Retina (tissue), 1 donor: ENCODE measurements at regions not wholly inside any gene's neighbourhood (a gene's known extent, or its start where the extent isn't known, plus 50 kb on each side); places are given as distances from the start of the nearest gene placed in this dataset.
"Not testable (repeated sequence)": the region's sequence is repeated elsewhere in the genome, so short reads cannot be mapped to it uniquely, and the experiment has no call there.

Experiments used
- DNase-seq: peaks from one replicate; pipeline ENCODE4 v3.0.0-alpha.2; 2016

GRCh38 chr6:101015541-101015940, 134.4 kb upstream of the ASCC3 start:
- DNase-seq, result no peak

GRCh38 chr6:101016163-101016562, 135.0 kb upstream of the ASCC3 start:
- no peak for DNase-seq

- no peak for DNase-seq
Observed at GRCh38 chr6:101018157-101018556, 137.0 kb upstream of the ASCC3 start.

- DNase-seq, result no peak
Observed at GRCh38 chr6:101021504-101021903, 140.4 kb upstream of the ASCC3 start.

- DNase-seq, result no peak
Observed at GRCh38 chr6:101042966-101043365, 161.8 kb upstream of the ASCC3 start.

GRCh38 chr6:101058296-101058695, 177.2 kb upstream of the ASCC3 start:
- DNase-seq, result no peak

GRCh38 chr6:101066481-101066880, 185.4 kb upstream of the ASCC3 start:
- no peak for DNase-seq

- DNase-seq, result no peak
Observed at GRCh38 chr6:101069191-101069795, 188.2 kb upstream of the ASCC3 start.

GRCh38 chr6:101070044-101070608, 189.0 kb upstream of the ASCC3 start:
- no peak for DNase-seq

GRCh38 chr6:101077344-101077743, 196.2 kb upstream of the ASCC3 start:
- no peak for DNase-seq

- no peak for DNase-seq
Observed at GRCh38 chr6:101079696-101080270, 198.7 kb upstream of the ASCC3 start.

GRCh38 chr6:101080597-101080996, 199.5 kb upstream of the ASCC3 start:
- no peak for DNase-seq

- no peak for DNase-seq
Observed at GRCh38 chr6:101083533-101084175, 202.5 kb upstream of the ASCC3 start.

GRCh38 chr6:101085327-101085726, 204.2 kb upstream of the ASCC3 start:
- DNase-seq, result no peak

- no peak for DNase-seq
Observed at GRCh38 chr6:101086473-101086872, 205.3 kb upstream of the ASCC3 start.

GRCh38 chr6:101088594-101088993, 207.5 kb upstream of the ASCC3 start:
- no peak for DNase-seq

GRCh38 chr6:101089640-101090039, 208.5 kb upstream of the ASCC3 start:
- no peak for DNase-seq

- no peak for DNase-seq
Observed at GRCh38 chr6:101090281-101090680, 209.2 kb upstream of the ASCC3 start.

GRCh38 chr6:101098605-101099004, 217.5 kb upstream of the ASCC3 start:
- not testable (repeated sequence) for DNase-seq

GRCh38 chr6:101102702-101103101, 221.6 kb upstream of the ASCC3 start:
- DNase-seq, result no peak

GRCh38 chr6:101108286-101108685, 227.2 kb upstream of the ASCC3 start:
- no peak for DNase-seq

GRCh38 chr6:101110814-101111213, 229.7 kb upstream of the ASCC3 start:
- DNase-seq, result no peak

GRCh38 chr6:101113468-101114260, 232.5 kb upstream of the ASCC3 start:
- no peak for DNase-seq
